ENCODE measurements at regions not wholly inside any gene's neighbourhood (a gene's known extent, or its start where the extent isn't known, plus 50 kb on each side); places are given as distances from the start of the nearest gene placed in this dataset.

GRCh38 chr16:80046848-80047247, 446.3 kb upstream of the MAF start:
- Mint-ChIP-seq H3K4me3 (ENCODE audit: unreplicated experiment) (no peak overlapping the region), H3K36me3 (ENCODE audit: insufficient read depth, unreplicated experiment) (no peaks in the 10 kb centered on the region), H3K4me1 (ENCODE audit: low read depth, unreplicated experiment) (peaks cover 13% of the 10 kb centered on the region), H3K27me3 (ENCODE audit: insufficient read depth, unreplicated experiment) (no peaks in the 10 kb centered on the region), H3K27ac (ENCODE audit: unreplicated experiment) (no peak overlapping the region), H3K9me3 (ENCODE audit: unreplicated experiment) (peaks cover 10% of the 10 kb centered on the region)
- no peak for TF ChIP-seq CTCF (IDR thresholded peaks at IDR 0.05; ENCODE audit: insufficient read depth in 1 of 2, low read depth in 1 of 2, low read length in 1 of 2, severe bottlenecking in 1 of 2, unreplicated experiment in 1 of 2)
- no peaks in the 10 kb centered on the region for H3K9me3 ChIP-seq
- H3K4me1 ChIP-seq, result peaks cover 7% of the 10 kb centered on the region; the same call in 1 of the 2 replicates
- no TSS peak for BruUV-seq (replicated peaks)
- POLR2A ChIA-PET, result no interaction called here
- CTCF ChIA-PET, result no interaction called here
- no peaks in the 10 kb centered on the region for H3K36me3 ChIP-seq (ENCODE audit: control insufficient read depth, insufficient read depth, low read length)
- no peak overlapping the region for H3K4me3 ChIP-seq (ENCODE audit: low read depth, low read length)
- DNase-seq, result no peak
- intact Hi-C loops (cut with micrococcal nuclease; ENCODE audit: unreplicated experiment), result no loop called here
- no peaks in the 10 kb centered on the region for H3K27me3 ChIP-seq (replicated peaks; ENCODE audit: control insufficient read depth, insufficient read depth, low read length)

- ChIA-PET CTCF (no interaction called here), POLR2A (no interaction called here)
- Histone ChIP-seq H3K9me3 (no peaks in the 10 kb centered on the region), H3K4me1 (peaks cover 7% of the 10 kb centered on the region; the same call in 1 of the 2 replicates), H3K27me3 (replicated peaks; ENCODE audit: control insufficient read depth, insufficient read depth, low read length) (no peaks in the 10 kb centered on the region), H3K4me3 (ENCODE audit: low read depth, low read length) (no peak overlapping the region), H3K36me3 (ENCODE audit: control insufficient read depth, insufficient read depth, low read length) (no peaks in the 10 kb centered on the region)
- BruUV-seq (replicated peaks), result no TSS peak
- Mint-ChIP-seq H3K4me1 (ENCODE audit: low read depth, unreplicated experiment) (peaks cover 13% of the 10 kb centered on the region), H3K4me3 (ENCODE audit: unreplicated experiment) (no peak overlapping the region), H3K27ac (ENCODE audit: unreplicated experiment) (no peak overlapping the region), H3K9me3 (ENCODE audit: unreplicated experiment) (peaks cover 10% of the 10 kb centered on the region), H3K36me3 (ENCODE audit: insufficient read depth, unreplicated experiment) (no peaks in the 10 kb centered on the region), H3K27me3 (ENCODE audit: insufficient read depth, unreplicated experiment) (no peaks in the 10 kb centered on the region)
- TF ChIP-seq CTCF (IDR thresholded peaks at IDR 0.05; ENCODE audit: insufficient read depth in 1 of 2, low read depth in 1 of 2, low read length in 1 of 2, severe bottlenecking in 1 of 2, unreplicated experiment in 1 of 2), result no peak
- intact Hi-C loops (cut with micrococcal nuclease; ENCODE audit: unreplicated experiment), result no loop called here
- no peak for DNase-seq
Observed at GRCh38 chr16:80046261-80046660, 445.7 kb upstream of the MAF start.

- ChIA-PET CTCF (no interaction called here), POLR2A (no interaction called here)
- Histone ChIP-seq H3K4me3 (ENCODE audit: low read depth, low read length) (no peak overlapping the region), H3K27me3 (replicated peaks; ENCODE audit: control insufficient read depth, insufficient read depth, low read length) (no peaks in the 10 kb centered on the region), H3K36me3 (ENCODE audit: control insufficient read depth, insufficient read depth, low read length) (no peaks in the 10 kb centered on the region), H3K9me3 (no peaks in the 10 kb centered on the region), H3K4me1 (peaks cover 7% of the 10 kb centered on the region; the same call in 1 of the 2 replicates)
- no peak overlapping the region for H3K27ac Mint-ChIP-seq (ENCODE audit: unreplicated experiment)
- H3K4me3 Mint-ChIP-seq (ENCODE audit: unreplicated experiment), result no peak overlapping the region
- no TSS peak for BruUV-seq (replicated peaks)
- H3K9me3 Mint-ChIP-seq (ENCODE audit: unreplicated experiment), result peaks cover 10% of the 10 kb centered on the region
- peaks cover 13% of the 10 kb centered on the region for H3K4me1 Mint-ChIP-seq (ENCODE audit: low read depth, unreplicated experiment)
- intact Hi-C loops (cut with micrococcal nuclease; ENCODE audit: unreplicated experiment), result no loop called here
- no peak for DNase-seq
- H3K36me3 Mint-ChIP-seq (ENCODE audit: insufficient read depth, unreplicated experiment), result no peaks in the 10 kb centered on the region
- no peaks in the 10 kb centered on the region for H3K27me3 Mint-ChIP-seq (ENCODE audit: insufficient read depth, unreplicated experiment)
- TF ChIP-seq CTCF (IDR thresholded peaks at IDR 0.05; ENCODE audit: insufficient read depth in 1 of 2, low read depth in 1 of 2, low read length in 1 of 2, severe bottlenecking in 1 of 2, unreplicated experiment in 1 of 2), result no peak
Observed at GRCh38 chr16:80045861-80046260, 445.3 kb upstream of the MAF start.

Data from Caco-2 (cell line).